Trophoblast cell (in vitro differentiated cells and primary cell): ENCODE measurements at regions not wholly inside any gene's neighbourhood (a gene's known extent, or its start where the extent isn't known, plus 50 kb on each side); places are given as distances from the start of the nearest gene placed in this dataset.

Source experiments
- DNase-seq, 2 donors: peaks; one replicate each; pipeline ENCODE4 v3.0.0-alpha.2; 2016
- H2AFZ ChIP-seq: 2 replicates; pipeline ENCODE4 v1.6.1; 2013; ENCODE audit warnings: low read length, moderate library complexity, mild to moderate bottlenecking; ENCODE audit not compliant: insufficient read depth, poor library complexity
- H2AK5ac ChIP-seq: 2 replicates; pipeline ENCODE4 v1.6.1; 2013; ENCODE audit warnings: mild to moderate bottlenecking, low read length
- H2BK120ac ChIP-seq: 2 replicates; pipeline ENCODE4 v1.6.1; 2013; ENCODE audit warnings: low read length, mild to moderate bottlenecking, moderate library complexity; ENCODE audit not compliant: insufficient read depth, poor library complexity
- H2BK12ac ChIP-seq: 2 replicates; pipeline ENCODE4 v1.6.1; 2013; ENCODE audit warnings: mild to moderate bottlenecking, low read length, moderate library complexity
- H2BK5ac ChIP-seq: 2 replicates; pipeline ENCODE4 v1.6.1; 2013; ENCODE audit warnings: low read length, low read depth, moderate library complexity, mild to moderate bottlenecking; ENCODE audit not compliant: poor library complexity
- H3K14ac ChIP-seq: 2 replicates; pipeline ENCODE4 v1.6.1; 2013; ENCODE audit warnings: mild to moderate bottlenecking, low read length
- H3K18ac ChIP-seq: 2 replicates; pipeline ENCODE4 v1.6.1; 2013; ENCODE audit warnings: mild to moderate bottlenecking, low read length
- H3K23ac ChIP-seq: 2 replicates; pipeline ENCODE4 v1.6.1; 2013; ENCODE audit warnings: low read length
- H3K27ac ChIP-seq: 2 replicates; pipeline ENCODE4 v1.5.1; 2013; ENCODE audit warnings: low read depth, mild to moderate bottlenecking, inconsistent platforms, low read length, moderate library complexity
- H3K27me3 ChIP-seq: 2 replicates; pipeline ENCODE4 v1.6.1; 2013; ENCODE audit warnings: inconsistent platforms, mild to moderate bottlenecking, low read length, moderate library complexity; ENCODE audit not compliant: insufficient read depth
- H3K36me3 ChIP-seq, 2 experiments: 1 replicate in 1 of 2; 2 replicates in 1 of 2; pipeline ENCODE4 v1.6.1; 2013; ENCODE audit warnings: low read length in 2 of 2, mild to moderate bottlenecking in 2 of 2, moderate library complexity in 1 of 2; ENCODE audit not compliant: insufficient read depth in 2 of 2, control insufficient read depth in 1 of 2
- H3K4ac ChIP-seq: 2 replicates; pipeline ENCODE4 v1.6.1; 2013; ENCODE audit warnings: low read depth, mild to moderate bottlenecking, low read length, moderate library complexity
- H3K4me1 ChIP-seq, 2 experiments: 1 replicate in 1 of 2; 2 replicates in 1 of 2; pipeline ENCODE4 v1.6.1; 2013; ENCODE audit warnings: low read length in 2 of 2, mild to moderate bottlenecking in 2 of 2, moderate library complexity in 1 of 2; ENCODE audit not compliant: insufficient read depth in 2 of 2, control insufficient read depth in 1 of 2
- H3K4me2 ChIP-seq: 2 replicates; pipeline ENCODE4 v1.6.1; 2013; ENCODE audit warnings: inconsistent platforms, mild to moderate bottlenecking, low read length, moderate library complexity
- H3K4me3 ChIP-seq: 2 replicates; pipeline ENCODE4 v1.5.1; 2013; ENCODE audit warnings: mild to moderate bottlenecking, low read depth, low read length, inconsistent platforms
- H3K79me1 ChIP-seq: one replicate; pipeline ENCODE4 v1.6.1; 2013; ENCODE audit warnings: low read length
- H3K79me2 ChIP-seq: 2 replicates; pipeline ENCODE4 v1.6.1; 2013; ENCODE audit warnings: low read length, mild to moderate bottlenecking; ENCODE audit not compliant: control insufficient read depth, insufficient read depth, poor library complexity
- H3K9ac ChIP-seq: 2 replicates; pipeline ENCODE4 v1.6.1; 2013; ENCODE audit warnings: mild to moderate bottlenecking, low read length
- H3K9me3 ChIP-seq: 2 replicates; pipeline ENCODE4 v1.6.1; 2013; ENCODE audit warnings: low read depth, mild to moderate bottlenecking, control low read depth, inconsistent platforms, low read length; ENCODE audit not compliant: insufficient read depth
- H4K12ac ChIP-seq: 2 replicates; pipeline ENCODE4 v1.6.1; 2013; ENCODE audit warnings: low read depth, mild to moderate bottlenecking, low read length, moderate library complexity
- H4K8ac ChIP-seq: 2 replicates; pipeline ENCODE4 v1.6.1; 2013; ENCODE audit warnings: low read depth, mild to moderate bottlenecking, low read length, moderate library complexity
- H4K91ac ChIP-seq: one replicate; pipeline ENCODE4 v1.6.1; 2013; ENCODE audit warnings: low read depth, mild to moderate bottlenecking, low read length, moderate library complexity
- WGBS: extraction: QIAGEN DNeasy Blood & Tissue Kit; methylation state at CpG from one replicate; pipeline ENCODE4 v1.1.7; 2013; ENCODE audit warnings: missing lambda C conversion rate; ENCODE audit not compliant: insufficient read length, insufficient coverage; ENCODE audit errors: extremely low coverage; 5-methylcytosine and 5-hydroxymethylcytosine counted together

- Histone ChIP-seq H3K9ac (no peak overlapping the region), H3K27me3 (no peaks in the 10 kb centered on the region), H3K36me3 (no peaks in the 10 kb centered on the region), H2BK120ac (no peak overlapping the region), H3K4ac (no peak overlapping the region), H2AK5ac (no peak overlapping the region), H4K12ac (no peak overlapping the region), H3K4me1 (no peaks in the 10 kb centered on the region), H4K91ac (no peak overlapping the region), H4K8ac (no peak overlapping the region), H2BK12ac (no peak overlapping the region), H2BK5ac (no peak overlapping the region), H3K4me3 (no peak overlapping the region), H3K18ac (no peak overlapping the region), H3K23ac (no peak overlapping the region), H3K79me1 (no peaks in the 10 kb centered on the region), H3K14ac (no peak overlapping the region), H3K27ac (no peak overlapping the region), H3K9me3 (no peaks in the 10 kb centered on the region), H3K4me2 (no peak overlapping the region), H2AFZ (no peak overlapping the region), H3K79me2 (no peaks in the 10 kb centered on the region)
- peak; percentile 15 to 44 for DNase-seq
- WGBS, result no CpG with 5 or more reads among the region's 10 CpGs
These were observed 362.6 kb downstream of the CNTNAP4 start for GRCh38 chr16:76639685-76640289.

- no peak overlapping the region for H4K12ac ChIP-seq
- H2BK12ac ChIP-seq, result no peak overlapping the region
- WGBS, result no CpG with 5 or more reads among the region's 3 CpGs
These were observed 373.4 kb downstream of the CNTNAP4 start for GRCh38 chr16:76650582-76650981.

GRCh38 chr16:76653390-76654026, 376.3 kb downstream of the CNTNAP4 start:
- H3K79me1 ChIP-seq, result no peaks in the 10 kb centered on the region
- no peak overlapping the region for H3K18ac ChIP-seq
- no peak overlapping the region for H3K14ac ChIP-seq
- no peaks in the 10 kb centered on the region for H3K4me1 ChIP-seq
- H3K9me3 ChIP-seq, result no peaks in the 10 kb centered on the region
- H3K9ac ChIP-seq, result no peak overlapping the region
- no peak overlapping the region for H2AFZ ChIP-seq
- H3K4me2 ChIP-seq, result no peak overlapping the region
- no peak overlapping the region for H3K27ac ChIP-seq
- H2BK12ac ChIP-seq, result no peak overlapping the region
- H3K4me3 ChIP-seq, result no peak overlapping the region
- no peak overlapping the region for H2AK5ac ChIP-seq
- no peaks in the 10 kb centered on the region for H3K36me3 ChIP-seq
- no peak overlapping the region for H3K4ac ChIP-seq
- H2BK5ac ChIP-seq, result no peak overlapping the region
- H3K79me2 ChIP-seq, result no peaks in the 10 kb centered on the region
- no peak overlapping the region for H4K12ac ChIP-seq
- H3K23ac ChIP-seq, result no peak overlapping the region
- H3K27me3 ChIP-seq, result no peaks in the 10 kb centered on the region
- no CpG with 5 or more reads among the region's 3 CpGs for WGBS
- peak; percentile 33 to 74 for DNase-seq
- H2BK120ac ChIP-seq, result no peak overlapping the region
- H4K91ac ChIP-seq, result no peak overlapping the region
- H4K8ac ChIP-seq, result no peak overlapping the region

More at GRCh38 chr16:76650582-76650981, 373.4 kb downstream of the CNTNAP4 start:
- H4K8ac ChIP-seq, result no peak overlapping the region
- no peak overlapping the region for H3K4ac ChIP-seq
- H2BK5ac ChIP-seq, result no peak overlapping the region
- H3K36me3 ChIP-seq, result no peaks in the 10 kb centered on the region
- no peak overlapping the region for H3K27ac ChIP-seq
- H4K91ac ChIP-seq, result no peak overlapping the region
- no peak overlapping the region for H3K14ac ChIP-seq
- no peaks in the 10 kb centered on the region for H3K79me1 ChIP-seq
- no peaks in the 10 kb centered on the region for H3K79me2 ChIP-seq
- H2AFZ ChIP-seq, result no peak overlapping the region
- H2AK5ac ChIP-seq, result no peak overlapping the region
- H3K18ac ChIP-seq, result no peak overlapping the region
- H3K4me1 ChIP-seq, result no peaks in the 10 kb centered on the region
- no peaks in the 10 kb centered on the region for H3K27me3 ChIP-seq
- no peak overlapping the region for H3K4me2 ChIP-seq
- DNase-seq, result no peak
- H3K4me3 ChIP-seq, result no peak overlapping the region
- H2BK120ac ChIP-seq, result no peak overlapping the region
- H3K9ac ChIP-seq, result no peak overlapping the region
- H3K9me3 ChIP-seq, result no peaks in the 10 kb centered on the region
- H3K23ac ChIP-seq, result no peak overlapping the region

- no peaks in the 10 kb centered on the region for H3K4me1 ChIP-seq
- H2BK120ac ChIP-seq, result no peak overlapping the region
- H3K9ac ChIP-seq, result no peak overlapping the region
- H4K91ac ChIP-seq, result no peak overlapping the region
- no peak overlapping the region for H2AK5ac ChIP-seq
- no peaks in the 10 kb centered on the region for H3K79me1 ChIP-seq
- no peak overlapping the region for H3K27ac ChIP-seq
- no peaks in the 10 kb centered on the region for H3K27me3 ChIP-seq
- no peak overlapping the region for H2BK5ac ChIP-seq
- H3K14ac ChIP-seq, result no peak overlapping the region
- no peaks in the 10 kb centered on the region for H3K9me3 ChIP-seq
- no peak overlapping the region for H3K18ac ChIP-seq
- peak in 1 of 2 donors; percentile 14 for DNase-seq
- H3K4ac ChIP-seq, result no peak overlapping the region
- H3K79me2 ChIP-seq, result no peaks in the 10 kb centered on the region
- H3K4me2 ChIP-seq, result no peak overlapping the region
- H2BK12ac ChIP-seq, result no peak overlapping the region
- H3K36me3 ChIP-seq, result no peaks in the 10 kb centered on the region
- no CpG with 5 or more reads among the region's 4 CpGs for WGBS
- H3K4me3 ChIP-seq, result no peak overlapping the region
- no peak overlapping the region for H2AFZ ChIP-seq
- no peak overlapping the region for H4K8ac ChIP-seq
- no peak overlapping the region for H4K12ac ChIP-seq
- no peak overlapping the region for H3K23ac ChIP-seq
These were observed 377.1 kb downstream of the CNTNAP4 start for GRCh38 chr16:76654088-76654820.
